Muscle layer of duodenum (tissue), 2 donors: ENCODE measurements at regions not wholly inside any gene's neighbourhood (a gene's known extent, or its start where the extent isn't known, plus 50 kb on each side); places are given as distances from the start of the nearest gene placed in this dataset.

Experiments
- H3K27ac ChIP-seq: one replicate; pipeline ENCODE4 v1.7.0; 2013; ENCODE audit warnings: mild to moderate bottlenecking, low read length
- H3K27me3 ChIP-seq: one replicate; pipeline ENCODE4 v1.7.0; 2013; ENCODE audit warnings: low read depth, mild to moderate bottlenecking, control low read depth, low read length
- H3K36me3 ChIP-seq, 2 donors: one replicate each; pipeline ENCODE4 v1.7.0; 2013; ENCODE audit warnings: low read length in 2 of 2, control low read depth in 1 of 2, mild to moderate bottlenecking in 1 of 2; ENCODE audit not compliant: insufficient read depth in 2 of 2, control insufficient read depth in 1 of 2
- H3K4me1 ChIP-seq, 2 donors: one replicate each; pipeline ENCODE4 v1.7.0; 2013; ENCODE audit warnings: low read length in 2 of 2, mild to moderate bottlenecking in 2 of 2, control low read depth in 1 of 2, moderate library complexity in 1 of 2; ENCODE audit not compliant: insufficient read depth in 2 of 2, control insufficient read depth in 1 of 2
- H3K4me3 ChIP-seq, 2 donors: one replicate each; pipeline ENCODE4 v1.7.0; 2013; ENCODE audit warnings: low read length in 2 of 2, low read depth in 1 of 2, mild to moderate bottlenecking in 1 of 2
- H3K9me3 ChIP-seq, 2 donors: one replicate each; pipeline ENCODE4 v1.7.0; 2013; ENCODE audit warnings: low read length in 2 of 2, control low read depth in 1 of 2, mild to moderate bottlenecking in 1 of 2; ENCODE audit not compliant: control insufficient read depth in 1 of 2
- donor health status: healthy.

- Histone ChIP-seq H3K27ac (no peak overlapping the region), H3K36me3 (no peaks in the 10 kb centered on the region), H3K4me3 (no peak overlapping the region), H3K4me1 (no peaks in the 10 kb centered on the region), H3K27me3 (no peaks in the 10 kb centered on the region), H3K9me3 (no peaks in the 10 kb centered on the region)
Observed at GRCh38 chr9:81374459-81375186, 314.7 kb downstream of the TLE1 start.

DNA sequence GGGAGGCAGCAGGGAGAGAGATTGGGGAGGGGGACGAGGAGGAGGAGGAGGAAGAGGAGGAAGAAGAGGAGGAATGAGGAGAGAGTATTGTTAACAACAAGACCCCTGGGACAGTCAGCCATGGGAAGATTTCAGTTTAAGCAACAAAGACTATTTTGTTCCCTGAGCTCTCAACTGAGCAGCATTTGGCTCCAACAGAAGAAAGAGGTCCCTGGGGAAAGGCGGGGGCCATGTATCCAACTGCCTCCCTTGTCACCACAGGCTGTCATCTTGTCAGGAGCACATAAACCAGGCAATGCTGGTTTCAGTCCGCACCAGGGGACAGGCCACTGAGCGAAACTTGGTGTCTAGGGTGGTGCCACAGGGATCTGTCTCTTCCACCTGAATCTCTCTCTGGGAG lies 316.1 kb downstream of the TLE1 start:
- H3K4me1 ChIP-seq: no peaks in the 10 kb centered on the region
- no peaks in the 10 kb centered on the region for H3K36me3 ChIP-seq
- H3K27me3 ChIP-seq: no peaks in the 10 kb centered on the region
- H3K4me3 ChIP-seq: no peak overlapping the region
- H3K9me3 ChIP-seq: no peaks in the 10 kb centered on the region
- H3K27ac ChIP-seq: no peak overlapping the region

DNA sequence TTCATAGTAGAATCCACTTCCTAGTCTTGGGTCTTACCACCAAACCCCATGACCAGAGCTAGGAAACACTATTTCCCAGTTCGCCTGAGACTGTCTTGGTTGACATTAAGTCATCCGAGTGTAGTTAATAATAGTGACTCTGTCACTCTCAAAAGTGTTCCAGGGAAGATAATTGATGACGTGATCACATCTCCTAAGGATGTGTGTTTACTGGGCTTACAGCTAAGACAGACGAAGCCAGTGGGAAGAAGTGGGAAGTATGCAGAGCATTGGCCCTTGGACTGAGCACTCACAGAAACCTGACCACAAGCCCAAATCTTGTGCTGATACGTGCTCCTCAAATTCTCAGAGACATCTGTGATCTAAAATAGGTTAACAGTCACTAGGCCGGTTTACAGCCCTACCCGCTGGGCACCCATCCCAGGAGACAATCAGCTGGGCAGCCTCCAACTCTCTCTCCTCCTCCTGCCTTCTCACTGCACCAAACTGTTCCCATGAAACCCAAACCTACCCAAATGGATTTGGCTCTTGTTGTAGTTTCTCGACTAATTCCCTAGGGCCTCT lies 316.6 kb downstream of the TLE1 start:
- H3K9me3 ChIP-seq: no peaks in the 10 kb centered on the region
- no peaks in the 10 kb centered on the region for H3K27me3 ChIP-seq
- H3K27ac ChIP-seq: no peak overlapping the region
- H3K4me1 ChIP-seq: no peaks in the 10 kb centered on the region
- H3K4me3 ChIP-seq: no peak overlapping the region
- H3K36me3 ChIP-seq: no peaks in the 10 kb centered on the region

DNA sequence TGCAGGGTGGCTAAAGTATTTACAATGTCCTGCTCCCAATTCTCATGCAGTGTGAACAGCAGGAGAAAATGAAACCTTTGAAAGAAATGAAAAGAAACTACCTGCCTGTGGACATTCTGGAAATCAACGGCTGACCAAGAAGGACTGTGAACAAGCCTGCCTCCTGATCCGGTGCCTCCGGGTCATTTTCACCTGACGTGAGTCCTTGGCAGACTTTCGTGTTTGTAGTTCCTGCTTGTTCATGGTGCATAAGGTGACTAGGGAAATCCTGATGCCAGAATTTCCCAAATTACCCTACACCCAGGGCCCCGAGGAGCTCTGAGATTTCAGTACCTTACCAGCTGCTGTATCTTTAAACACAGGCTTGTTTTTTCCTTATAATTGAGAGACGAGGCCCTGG lies 317.5 kb downstream of the TLE1 start:
- H3K9me3 ChIP-seq: no peaks in the 10 kb centered on the region
- H3K4me1 ChIP-seq: no peaks in the 10 kb centered on the region
- no peaks in the 10 kb centered on the region for H3K27me3 ChIP-seq
- H3K4me3 ChIP-seq: no peak overlapping the region
- H3K27ac ChIP-seq: no peak overlapping the region
- H3K36me3 ChIP-seq: no peaks in the 10 kb centered on the region

GRCh38 chr9:81370650-81371049 lies 318.7 kb downstream of the TLE1 start:
- no peaks in the 10 kb centered on the region for H3K27me3 ChIP-seq
- H3K9me3 ChIP-seq: no peaks in the 10 kb centered on the region

GRCh38 chr9:81370096-81370495 lies 319.3 kb downstream of the TLE1 start:
- H3K36me3 ChIP-seq: no peaks in the 10 kb centered on the region
- no peak overlapping the region for H3K4me3 ChIP-seq
- H3K27me3 ChIP-seq: no peaks in the 10 kb centered on the region
- peaks cover 0 to under 1% of the 10 kb centered on the region in 2 donors for H3K9me3 ChIP-seq
- no peak overlapping the region for H3K27ac ChIP-seq
- no peaks in the 10 kb centered on the region for H3K4me1 ChIP-seq

More at GRCh38 chr9:81370650-81371049, 318.7 kb downstream of the TLE1 start:
- no peak overlapping the region for H3K27ac ChIP-seq
- no peaks in the 10 kb centered on the region for H3K36me3 ChIP-seq
- no peaks in the 10 kb centered on the region for H3K4me1 ChIP-seq
- no peak overlapping the region for H3K4me3 ChIP-seq

DNA sequence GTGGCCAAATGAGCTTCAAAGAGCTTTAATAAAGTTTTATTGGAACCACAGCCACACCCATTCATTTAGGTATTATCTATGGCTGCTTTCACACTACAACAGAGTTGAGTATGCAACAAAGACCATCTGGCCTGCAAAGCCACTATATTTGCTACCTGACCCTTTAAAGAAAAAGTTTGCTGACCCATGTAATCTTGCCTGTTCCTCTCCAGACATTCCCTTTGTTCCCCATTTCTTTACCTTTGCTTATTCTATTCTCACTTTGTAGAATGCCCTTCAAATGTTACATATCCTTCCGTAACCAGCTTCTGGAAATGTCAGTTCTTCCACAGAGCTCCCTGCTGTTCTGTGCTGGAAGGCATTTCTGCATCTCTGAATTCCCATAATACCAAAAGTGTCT lies 320.2 kb downstream of the TLE1 start:
- Histone ChIP-seq H3K4me3 (no peak overlapping the region), H3K36me3 (no peaks in the 10 kb centered on the region), H3K27ac (no peak overlapping the region), H3K4me1 (no peaks in the 10 kb centered on the region), H3K9me3 (peaks cover 0 to 10% of the 10 kb centered on the region in 2 donors), H3K27me3 (no peaks in the 10 kb centered on the region)

GRCh38 chr9:81363916-81364480 lies 325.3 kb downstream of the TLE1 start:
- Histone ChIP-seq H3K9me3 (peaks cover 0 to 12% of the 10 kb centered on the region in 2 donors), H3K36me3 (no peaks in the 10 kb centered on the region), H3K4me1 (no peaks in the 10 kb centered on the region), H3K27me3 (no peaks in the 10 kb centered on the region), H3K27ac (no peak overlapping the region), H3K4me3 (no peak overlapping the region)

- Histone ChIP-seq H3K4me3 (no peak overlapping the region), H3K27ac (no peak overlapping the region)
Observed at GRCh38 chr9:81361296-81361695, 328.1 kb downstream of the TLE1 start.

GRCh38 chr9:81351166-81351565 lies 338.2 kb downstream of the TLE1 start:
- no peaks in the 10 kb centered on the region for H3K9me3 ChIP-seq
- H3K27me3 ChIP-seq: no peaks in the 10 kb centered on the region

More at GRCh38 chr9:81361296-81361695, 328.1 kb downstream of the TLE1 start:
- Histone ChIP-seq H3K36me3 (no peaks in the 10 kb centered on the region), H3K4me1 (no peaks in the 10 kb centered on the region), H3K27me3 (no peaks in the 10 kb centered on the region), H3K9me3 (peaks cover 0 to 12% of the 10 kb centered on the region in 2 donors)

GRCh38 chr9:81344366-81344765 lies 345.0 kb downstream of the TLE1 start:
- H3K27me3 ChIP-seq: no peaks in the 10 kb centered on the region
- H3K4me1 ChIP-seq: no peaks in the 10 kb centered on the region
- H3K27ac ChIP-seq: no peak overlapping the region
- H3K36me3 ChIP-seq: no peaks in the 10 kb centered on the region
- no peaks in the 10 kb centered on the region for H3K9me3 ChIP-seq
- no peak overlapping the region for H3K4me3 ChIP-seq

More at GRCh38 chr9:81351166-81351565, 338.2 kb downstream of the TLE1 start:
- Histone ChIP-seq H3K4me3 (no peak overlapping the region), H3K4me1 (no peaks in the 10 kb centered on the region), H3K27ac (no peak overlapping the region), H3K36me3 (no peaks in the 10 kb centered on the region)
